ENCODE measurements at regions not wholly inside any gene's neighbourhood (a gene's known extent, or its start where the extent isn't known, plus 50 kb on each side); places are given as distances from the start of the nearest gene placed in this dataset.
"Not testable (repeated sequence)": the region's sequence is repeated elsewhere in the genome, so short reads cannot be mapped to it uniquely, and the experiment has no call there.

DNA sequence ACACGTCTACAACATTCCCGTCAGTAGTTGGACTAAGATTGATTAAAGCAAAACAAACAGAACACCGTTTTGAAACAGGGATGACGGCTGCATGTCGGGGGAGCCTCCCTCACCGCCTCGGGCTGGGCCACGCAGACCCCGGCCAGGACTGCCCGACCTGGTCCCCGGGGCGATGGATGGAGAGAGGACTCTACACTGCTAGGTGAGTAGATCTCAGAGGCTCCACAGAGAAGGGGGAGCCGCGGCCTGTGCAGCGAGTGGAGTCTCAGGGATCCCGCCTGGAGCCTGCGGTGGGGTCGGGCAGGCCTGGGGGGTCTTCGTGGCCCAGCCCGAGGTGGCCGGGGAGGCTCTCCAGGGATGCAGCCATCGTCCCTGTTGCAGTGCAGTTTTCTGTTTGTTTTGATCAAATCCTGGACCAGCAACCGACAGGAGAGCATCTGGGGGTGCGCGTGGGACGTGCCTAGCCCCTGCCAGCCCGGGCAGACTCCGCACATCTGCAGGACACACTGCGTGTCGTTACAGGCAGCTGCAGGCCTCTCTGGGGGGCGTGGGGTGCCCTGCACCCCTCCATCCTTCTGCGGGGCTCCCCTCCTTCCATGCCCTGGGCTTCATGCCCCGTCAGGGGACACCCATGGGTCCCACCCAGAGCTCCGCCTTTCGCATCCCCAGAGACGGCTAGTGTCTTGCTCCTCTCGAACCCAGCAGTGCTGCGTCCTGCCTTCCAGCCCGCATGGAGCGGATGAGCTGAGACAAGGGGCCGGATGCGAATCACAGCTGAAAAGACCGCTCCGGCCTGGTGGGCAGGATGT, 143.6 kb downstream of the RTP5 start:
- H3K27ac ChIP-seq, result no peak overlapping the region
- no peak for TF ChIP-seq ZFX (IDR thresholded peaks at IDR 0.05)
- TF ChIP-seq, protein P1, sequence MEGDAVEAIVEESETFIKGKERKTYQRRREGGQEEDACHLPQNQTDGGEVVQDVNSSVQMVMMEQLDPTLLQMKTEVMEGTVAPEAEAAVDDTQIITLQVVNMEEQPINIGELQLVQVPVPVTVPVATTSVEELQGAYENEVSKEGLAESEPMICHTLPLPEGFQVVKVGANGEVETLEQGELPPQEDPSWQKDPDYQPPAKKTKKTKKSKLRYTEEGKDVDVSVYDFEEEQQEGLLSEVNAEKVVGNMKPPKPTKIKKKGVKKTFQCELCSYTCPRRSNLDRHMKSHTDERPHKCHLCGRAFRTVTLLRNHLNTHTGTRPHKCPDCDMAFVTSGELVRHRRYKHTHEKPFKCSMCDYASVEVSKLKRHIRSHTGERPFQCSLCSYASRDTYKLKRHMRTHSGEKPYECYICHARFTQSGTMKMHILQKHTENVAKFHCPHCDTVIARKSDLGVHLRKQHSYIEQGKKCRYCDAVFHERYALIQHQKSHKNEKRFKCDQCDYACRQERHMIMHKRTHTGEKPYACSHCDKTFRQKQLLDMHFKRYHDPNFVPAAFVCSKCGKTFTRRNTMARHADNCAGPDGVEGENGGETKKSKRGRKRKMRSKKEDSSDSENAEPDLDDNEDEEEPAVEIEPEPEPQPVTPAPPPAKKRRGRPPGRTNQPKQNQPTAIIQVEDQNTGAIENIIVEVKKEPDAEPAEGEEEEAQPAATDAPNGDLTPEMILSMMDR (conservative IDR thresholded peaks at IDR 0.05), result no peak

DNA sequence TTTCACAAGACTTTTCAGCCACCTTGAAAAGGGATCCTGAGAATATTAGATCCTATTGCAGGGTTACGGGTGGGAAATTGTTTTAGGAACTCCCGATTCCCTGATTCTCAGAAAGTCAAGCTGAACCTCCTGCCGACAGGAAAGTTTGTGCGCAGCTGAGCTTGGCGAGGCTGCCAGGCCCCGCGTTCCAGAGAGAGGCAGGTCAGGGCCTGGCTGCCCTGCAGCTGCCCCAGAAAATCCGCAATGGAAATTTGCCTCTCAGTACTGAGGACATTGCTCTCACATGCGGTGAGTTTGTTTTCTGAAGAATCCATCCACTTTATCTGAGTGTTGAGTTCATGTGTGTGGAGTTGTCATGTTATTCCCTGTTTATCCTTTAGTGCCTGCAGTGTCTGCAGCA, 144.2 kb downstream of the RTP5 start:
- no peak for TF ChIP-seq ZFX (IDR thresholded peaks at IDR 0.05)
- TF ChIP-seq, protein P1 (conservative IDR thresholded peaks at IDR 0.05), result no peak
- no peak overlapping the region for H3K27ac ChIP-seq

DNA sequence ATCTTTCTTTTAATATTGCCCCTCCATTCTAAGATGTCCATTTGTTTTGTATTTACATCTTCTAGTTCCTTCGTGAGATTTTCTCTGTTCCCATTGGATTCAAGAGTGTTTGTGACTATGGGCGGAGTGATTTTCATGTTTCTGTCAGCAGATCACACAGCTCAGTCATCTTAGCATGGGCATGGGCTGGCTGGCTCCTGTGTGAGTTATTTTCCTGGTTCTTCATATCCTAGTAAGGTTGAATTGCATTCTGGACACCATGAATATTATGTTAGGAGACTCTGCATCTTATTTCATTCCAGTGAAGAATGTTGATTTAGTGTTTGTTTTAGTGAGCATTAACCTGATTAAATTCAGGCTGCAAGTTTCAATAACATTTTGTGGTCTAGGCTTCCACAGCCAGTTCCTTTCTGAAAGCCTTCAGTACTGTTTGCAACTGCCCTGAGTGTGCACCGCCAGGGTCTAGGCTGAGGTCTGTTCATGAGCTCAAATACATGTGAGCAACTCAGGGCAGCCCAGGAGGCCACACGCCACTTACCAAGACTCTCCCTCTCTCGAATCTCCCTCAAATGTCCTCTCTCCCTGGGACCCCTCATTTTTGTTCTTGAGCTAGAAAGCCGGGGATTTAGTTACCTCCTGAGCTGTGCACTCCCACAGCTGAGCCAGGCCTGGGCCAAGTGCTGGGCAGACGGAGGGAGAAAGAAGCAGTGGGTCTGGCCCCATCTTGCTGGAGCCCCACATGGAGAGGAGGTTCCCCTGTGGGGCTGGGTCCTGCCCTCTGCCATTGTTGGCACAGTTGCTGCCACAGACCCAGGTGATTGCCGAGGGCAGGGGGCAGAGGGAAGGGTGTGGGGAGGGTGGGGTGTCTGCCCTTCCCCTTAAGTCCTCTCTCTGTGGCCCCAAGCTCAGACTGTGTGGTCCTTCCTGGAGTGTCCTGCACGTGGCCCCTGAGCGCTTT, 145.9 kb downstream of the RTP5 start:
- no peak for TF ChIP-seq ZFX (IDR thresholded peaks at IDR 0.05)
- TF ChIP-seq, protein P1 (conservative IDR thresholded peaks at IDR 0.05), result no peak
- H3K27ac ChIP-seq, result no peak overlapping the region

DNA sequence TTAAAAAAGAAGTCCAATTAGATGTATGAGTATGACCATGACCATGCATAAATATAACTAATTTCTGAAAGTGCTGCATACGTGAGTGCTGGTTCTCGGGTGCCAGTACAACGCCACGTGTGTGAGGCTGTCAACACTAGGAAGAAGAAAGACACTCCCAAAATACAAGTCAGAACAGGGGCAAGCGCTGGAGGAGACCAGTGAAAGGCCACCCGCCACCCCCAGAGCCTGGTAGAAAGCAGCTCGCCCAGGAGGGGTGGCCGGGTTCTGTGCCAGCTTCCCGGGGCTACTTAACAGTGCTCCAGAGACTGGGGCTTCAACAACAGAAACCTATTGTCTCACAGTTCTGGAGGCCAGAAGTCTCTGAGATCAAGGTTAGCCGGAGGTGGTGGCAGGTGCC, 147.6 kb downstream of the RTP5 start:
- TF ChIP-seq, protein P1 (conservative IDR thresholded peaks at IDR 0.05), result no peak
- TF ChIP-seq ZFX (IDR thresholded peaks at IDR 0.05), result no peak
- no peak overlapping the region for H3K27ac ChIP-seq

DNA sequence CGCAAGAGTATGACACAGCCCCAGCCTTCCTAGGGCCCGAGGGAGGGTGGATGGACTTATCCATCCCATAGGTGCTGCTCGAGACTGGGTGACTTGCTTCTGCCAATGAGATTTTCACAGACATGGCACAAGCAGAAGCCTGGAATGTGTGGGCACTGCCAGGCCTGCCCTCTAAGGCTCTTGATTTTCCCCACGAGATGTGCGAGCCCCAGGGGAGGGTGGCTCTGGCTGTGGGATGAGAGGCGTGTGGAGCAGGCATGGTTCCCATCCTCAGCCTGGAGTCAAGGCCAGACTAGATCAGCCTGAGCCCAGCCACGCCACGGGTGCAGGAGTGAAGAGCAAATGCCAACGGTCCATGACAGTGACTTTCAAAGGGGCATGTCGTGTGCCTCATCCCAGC, 148.9 kb downstream of the RTP5 start:
- H3K27ac ChIP-seq, result not testable (repeated sequence)

DNA sequence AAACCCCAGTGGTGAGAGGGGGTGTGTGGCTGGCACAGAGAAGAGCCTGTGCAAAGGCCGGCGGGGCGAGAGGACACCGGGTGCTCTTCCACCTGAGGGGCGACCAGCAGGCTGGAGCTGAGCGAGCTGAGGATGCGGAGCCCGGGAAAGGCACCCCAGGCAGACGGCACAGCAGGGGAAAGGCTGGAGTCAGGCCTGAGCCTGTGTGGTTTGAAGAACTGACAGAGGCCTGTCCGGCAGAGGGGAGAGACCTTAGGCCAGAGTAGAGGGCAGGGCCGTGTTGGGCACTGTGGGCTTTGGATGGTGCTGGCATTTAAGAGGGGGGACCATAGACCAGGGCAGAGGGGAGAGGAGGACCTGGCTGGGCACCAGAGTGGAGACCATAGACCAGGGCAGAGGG, 149.8 kb downstream of the RTP5 start:
- no peak for TF ChIP-seq ZFX (IDR thresholded peaks at IDR 0.05)
- TF ChIP-seq, protein P1 (conservative IDR thresholded peaks at IDR 0.05), result no peak

DNA sequence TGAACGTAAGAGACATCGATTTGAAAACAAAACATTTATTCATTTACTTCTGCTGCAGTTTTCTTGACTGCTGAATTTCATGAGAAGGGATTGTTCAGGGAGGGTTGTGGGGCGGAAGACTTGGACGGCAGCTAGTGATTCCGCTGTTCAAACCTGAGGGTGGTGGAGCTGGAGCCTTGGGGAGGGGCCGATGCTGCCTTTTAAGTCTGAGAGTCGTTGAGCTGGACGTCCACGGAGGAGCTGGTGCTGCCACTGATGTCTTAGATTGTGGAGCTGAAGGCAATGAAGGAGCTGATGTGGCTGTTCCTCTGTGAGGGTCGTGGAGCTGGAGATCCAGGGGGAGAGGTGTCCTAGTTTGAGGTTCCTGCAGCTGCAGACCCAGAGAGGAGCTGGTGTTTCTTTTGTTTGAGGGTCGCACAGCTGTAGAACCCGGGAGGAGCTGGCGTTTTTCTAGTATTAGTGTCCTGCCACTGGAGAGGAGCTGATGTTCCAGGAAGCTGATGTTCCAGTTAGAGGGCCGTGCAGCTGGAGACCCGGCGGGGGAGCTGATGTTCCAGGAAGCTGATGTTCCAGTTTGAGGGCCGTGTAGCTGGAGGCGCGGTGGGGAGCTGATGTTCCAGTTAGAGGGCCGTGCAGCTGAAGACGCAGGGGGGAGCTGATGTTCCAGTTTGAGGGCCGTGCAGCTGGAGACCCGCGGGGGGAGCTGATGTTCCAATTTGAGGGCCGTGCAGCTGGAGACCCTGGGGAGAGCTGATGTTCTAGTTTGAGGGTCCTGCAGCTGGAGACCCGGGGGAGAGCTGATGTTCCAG, 150.9 kb downstream of the RTP5 start:
- H3K27ac ChIP-seq, result no peak overlapping the region
- TF ChIP-seq, protein P1 (conservative IDR thresholded peaks at IDR 0.05), result no peak
- TF ChIP-seq ZFX (IDR thresholded peaks at IDR 0.05), result no peak

More for the DNA sequence above, 149.8 kb downstream of the RTP5 start:
- no peak overlapping the region for H3K27ac ChIP-seq
